ENCODE measurements at regions not wholly inside any gene's neighbourhood (a gene's known extent, or its start where the extent isn't known, plus 50 kb on each side); places are given as distances from the start of the nearest gene placed in this dataset.

DNA sequence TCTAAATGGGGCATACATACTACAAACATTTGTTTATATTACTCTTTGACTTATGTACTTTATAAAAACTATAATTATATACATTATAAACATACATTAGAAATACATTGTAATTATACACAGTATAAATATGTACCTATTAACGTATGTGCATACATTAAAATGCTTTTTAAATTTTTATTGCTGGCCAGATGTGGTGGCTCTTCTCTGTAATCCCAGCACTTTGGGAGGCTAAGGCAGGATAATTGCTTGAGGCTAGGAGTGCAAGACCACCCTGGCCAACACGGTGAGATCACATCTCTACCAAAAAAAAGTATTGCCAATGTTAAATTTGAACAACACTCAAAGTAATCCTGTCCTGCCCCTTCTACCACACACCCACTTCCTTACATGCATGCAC, 1037.0 kb downstream of the GRM8 start:
- Mint-ChIP-seq H3K9me3 (peaks cover 31% of the 10 kb centered on the region), H3K27ac (no peak overlapping the region), H3K4me3 (no peak overlapping the region), H3K4me1 (ENCODE audit: low read depth) (no peaks in the 10 kb centered on the region), H3K27me3 (no peaks in the 10 kb centered on the region), H3K36me3 (ENCODE audit: low read depth) (no peaks in the 10 kb centered on the region)
- intact Hi-C loops (cut with micrococcal nuclease) = no loop called here

DNA sequence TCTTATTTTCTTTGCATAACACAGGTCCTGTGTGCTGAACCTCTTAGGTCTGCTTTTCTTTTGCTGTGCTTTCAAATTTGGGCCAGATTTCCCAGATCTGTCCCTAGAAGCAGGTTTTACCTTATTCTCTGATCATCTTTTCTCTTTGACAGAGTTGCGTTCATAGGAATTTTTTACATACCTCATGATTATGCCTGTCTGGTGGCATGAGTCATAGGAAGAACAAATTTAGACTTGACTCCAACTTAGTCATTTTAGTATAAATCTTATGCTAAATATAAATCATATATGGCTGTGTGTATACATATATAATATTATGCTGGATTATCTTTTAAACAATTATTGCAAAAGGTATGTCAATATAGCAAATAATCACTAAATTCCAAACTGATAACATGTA, 1038.9 kb downstream of the GRM8 start:
- Mint-ChIP-seq H3K4me3 (no peak overlapping the region), H3K27ac (no peak overlapping the region), H3K36me3 (ENCODE audit: low read depth) (no peaks in the 10 kb centered on the region), H3K4me1 (ENCODE audit: low read depth) (no peaks in the 10 kb centered on the region), H3K27me3 (no peaks in the 10 kb centered on the region), H3K9me3 (peaks cover 12% of the 10 kb centered on the region)
- intact Hi-C loops (cut with micrococcal nuclease) = no loop called here

DNA sequence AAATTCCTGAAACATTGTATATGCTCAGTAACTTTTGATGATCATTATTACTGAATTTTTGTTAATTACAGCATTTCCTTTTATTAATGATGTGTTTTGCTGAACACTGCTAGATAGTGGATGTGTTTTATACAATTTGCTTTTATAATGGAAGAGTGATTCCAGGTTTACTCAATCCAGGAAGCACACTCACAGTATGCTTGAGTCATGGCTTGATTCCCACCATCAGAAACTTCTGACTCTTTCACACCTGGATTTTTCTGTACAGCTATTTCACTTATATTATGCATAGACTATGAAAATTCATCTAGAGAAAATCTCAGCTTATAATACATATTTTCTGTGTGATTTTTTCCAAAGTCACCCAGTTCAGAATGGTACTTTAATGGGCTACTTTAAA, 1040.9 kb downstream of the GRM8 start:
- intact Hi-C loops (cut with micrococcal nuclease) = no loop called here
- Mint-ChIP-seq H3K4me3 (no peak overlapping the region), H3K4me1 (ENCODE audit: low read depth) (no peaks in the 10 kb centered on the region), H3K9me3 (peaks cover 12% of the 10 kb centered on the region), H3K27ac (no peak overlapping the region), H3K27me3 (no peaks in the 10 kb centered on the region), H3K36me3 (ENCODE audit: low read depth) (no peaks in the 10 kb centered on the region)

DNA sequence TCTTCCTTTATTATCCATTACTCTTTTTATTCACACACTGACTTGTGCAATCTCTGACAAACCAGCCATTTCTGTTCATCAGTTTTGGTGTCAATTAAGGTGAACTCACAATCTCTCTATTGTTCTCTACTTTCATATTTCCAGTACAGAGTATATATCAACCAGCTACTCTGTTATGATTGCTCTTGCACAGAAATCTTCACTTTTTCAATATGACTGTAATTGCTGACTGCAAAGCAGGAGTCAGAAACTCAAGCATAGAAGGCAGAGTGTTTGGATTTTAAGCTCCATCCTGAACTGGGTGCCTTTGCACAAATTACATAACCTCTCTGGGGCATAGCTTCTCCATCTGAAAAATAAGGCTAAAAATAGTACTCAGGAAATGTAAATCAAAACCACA, 1042.0 kb downstream of the GRM8 start:
- H3K27me3 Mint-ChIP-seq = no peaks in the 10 kb centered on the region
- no peaks in the 10 kb centered on the region for H3K4me1 Mint-ChIP-seq (ENCODE audit: low read depth)
- H3K27ac Mint-ChIP-seq = no peak overlapping the region
- intact Hi-C loops (cut with micrococcal nuclease) = no loop called here
- no peak overlapping the region for H3K4me3 Mint-ChIP-seq
- H3K9me3 Mint-ChIP-seq = peaks cover 12% of the 10 kb centered on the region
- H3K36me3 Mint-ChIP-seq (ENCODE audit: low read depth) = no peaks in the 10 kb centered on the region

DNA sequence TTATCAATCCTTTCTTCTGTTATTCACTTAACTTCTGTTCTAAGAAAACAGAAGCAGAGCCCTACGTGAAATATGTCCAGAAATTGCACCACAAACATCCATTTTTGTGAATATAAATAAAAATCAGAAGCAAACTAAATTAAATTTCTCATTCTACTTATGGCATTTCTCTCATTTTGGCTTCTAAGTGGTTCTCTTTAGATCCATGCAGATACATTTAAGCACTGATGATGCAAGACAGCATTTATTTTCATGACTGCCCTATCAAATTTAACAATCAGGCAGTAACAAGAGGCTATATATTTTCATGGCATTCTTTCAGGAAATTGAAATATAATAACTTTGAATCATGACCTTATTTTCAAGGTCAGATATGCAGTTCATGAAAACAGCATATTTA, 1049.6 kb downstream of the GRM8 start:
- H3K4me3 Mint-ChIP-seq = no peak overlapping the region
- no peak overlapping the region for H3K27ac Mint-ChIP-seq
- intact Hi-C loops (cut with micrococcal nuclease) = no loop called here
- no peaks in the 10 kb centered on the region for H3K4me1 Mint-ChIP-seq (ENCODE audit: low read depth)
- H3K9me3 Mint-ChIP-seq = no peaks in the 10 kb centered on the region
- H3K27me3 Mint-ChIP-seq = no peaks in the 10 kb centered on the region
- no peaks in the 10 kb centered on the region for H3K36me3 Mint-ChIP-seq (ENCODE audit: low read depth)

DNA sequence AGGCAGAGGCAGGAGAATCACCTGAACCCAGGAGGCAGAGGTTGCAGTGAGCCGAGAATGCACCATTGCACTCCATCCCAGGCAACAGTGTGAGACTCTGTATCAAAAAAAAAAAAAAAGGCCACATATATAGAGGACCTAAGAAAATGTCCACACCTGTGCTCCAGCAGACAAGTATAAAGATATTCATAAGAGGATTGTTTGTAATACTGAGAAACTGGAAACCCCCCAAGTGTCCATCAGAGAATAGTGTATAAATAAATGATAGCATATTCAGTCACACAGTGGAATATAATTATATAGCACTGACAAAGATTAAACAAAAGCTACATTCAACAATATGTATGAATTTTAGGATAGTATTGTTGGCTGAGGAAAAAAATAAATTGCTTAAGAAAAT, 1050.6 kb downstream of the GRM8 start:
- Mint-ChIP-seq H3K9me3 (no peaks in the 10 kb centered on the region), H3K27me3 (no peaks in the 10 kb centered on the region), H3K4me3 (no peak overlapping the region), H3K27ac (no peak overlapping the region), H3K36me3 (ENCODE audit: low read depth) (no peaks in the 10 kb centered on the region), H3K4me1 (ENCODE audit: low read depth) (no peaks in the 10 kb centered on the region)
- intact Hi-C loops (cut with micrococcal nuclease) = no loop called here

DNA sequence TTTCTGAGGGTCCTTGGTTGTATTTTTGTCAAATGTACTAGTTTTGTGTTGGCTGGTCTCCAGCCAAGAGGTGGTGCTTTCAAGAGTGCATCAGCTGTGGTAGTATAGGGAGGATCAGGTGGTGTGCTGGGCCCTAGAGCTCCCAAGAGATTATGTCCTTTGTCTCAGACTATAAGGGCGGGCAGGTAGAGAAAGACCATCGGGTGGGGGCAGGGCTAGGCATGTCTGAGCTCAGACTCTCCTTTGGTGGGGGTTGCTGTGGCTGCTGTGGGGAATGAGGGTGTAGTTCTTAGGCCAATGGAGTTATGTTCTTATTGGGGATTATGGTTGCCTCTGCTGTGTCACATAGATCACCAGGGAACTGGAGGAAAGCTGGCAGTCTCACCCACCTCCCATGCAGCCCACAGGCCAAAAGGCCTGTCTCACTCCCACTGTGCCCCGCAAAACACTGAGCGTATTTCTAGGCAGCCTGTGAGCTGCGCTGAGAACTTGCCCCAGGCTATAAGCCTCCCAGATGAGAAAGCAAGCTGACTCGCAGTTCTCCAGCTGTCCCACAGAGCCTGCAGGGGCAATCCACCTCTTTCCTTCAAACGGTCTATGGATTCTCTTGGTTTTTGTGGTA, 1066.7 kb downstream of the GRM8 start:
- no peak overlapping the region for H3K27ac Mint-ChIP-seq
- no peaks in the 10 kb centered on the region for H3K27me3 Mint-ChIP-seq
- intact Hi-C loops (cut with micrococcal nuclease) = no loop called here
- H3K36me3 Mint-ChIP-seq (ENCODE audit: low read depth) = no peaks in the 10 kb centered on the region
- H3K4me1 Mint-ChIP-seq (ENCODE audit: low read depth) = no peaks in the 10 kb centered on the region
- H3K9me3 Mint-ChIP-seq = peaks cover 39% of the 10 kb centered on the region
- no peak overlapping the region for H3K4me3 Mint-ChIP-seq

DNA sequence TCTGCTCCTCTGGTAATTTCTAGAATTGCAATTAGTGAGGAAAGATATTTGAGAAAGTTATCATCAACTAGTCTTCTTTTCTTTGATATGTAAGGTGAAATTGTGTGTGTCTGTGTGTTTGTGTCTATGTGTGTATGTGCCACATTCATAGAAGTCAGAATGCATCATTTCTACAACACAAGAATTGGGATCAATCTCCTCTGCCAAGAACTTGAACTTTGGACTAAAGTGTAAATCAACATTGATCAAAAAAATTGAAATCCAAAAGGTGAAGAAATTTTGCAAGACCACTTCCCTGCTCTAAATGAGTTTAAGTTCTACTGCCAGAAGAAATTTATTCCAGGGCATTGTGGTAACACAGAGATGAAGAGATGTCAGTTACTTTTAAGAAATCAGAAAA, 1072.8 kb downstream of the GRM8 start:
- intact Hi-C loops (cut with micrococcal nuclease) = no loop called here
- Mint-ChIP-seq H3K27me3 (no peaks in the 10 kb centered on the region), H3K36me3 (ENCODE audit: low read depth) (no peaks in the 10 kb centered on the region), H3K27ac (no peak overlapping the region), H3K4me1 (ENCODE audit: low read depth) (no peaks in the 10 kb centered on the region), H3K9me3 (peaks cover 23% of the 10 kb centered on the region), H3K4me3 (no peak overlapping the region)

DNA sequence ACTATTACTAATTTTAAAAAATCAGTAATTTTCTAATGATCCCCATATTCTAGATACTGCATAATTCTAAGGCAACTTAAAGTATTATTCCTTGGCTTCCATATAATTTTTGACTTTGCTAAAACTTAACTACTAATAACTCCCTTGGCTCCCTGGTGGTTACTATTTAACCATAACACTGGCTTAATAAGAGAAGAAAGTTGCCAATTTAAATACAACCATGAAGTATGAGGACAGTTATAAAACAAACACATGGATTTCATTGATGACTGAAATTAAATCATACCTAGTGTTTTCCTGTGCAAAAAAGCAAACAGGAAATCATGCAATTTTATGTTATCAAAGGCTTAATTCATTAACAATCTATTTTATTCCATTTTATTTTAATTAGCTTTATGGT, 1073.9 kb downstream of the GRM8 start:
- H3K4me1 Mint-ChIP-seq (ENCODE audit: low read depth) = no peaks in the 10 kb centered on the region
- intact Hi-C loops (cut with micrococcal nuclease) = no loop called here
- H3K4me3 Mint-ChIP-seq = no peak overlapping the region
- H3K27me3 Mint-ChIP-seq = no peaks in the 10 kb centered on the region
- H3K27ac Mint-ChIP-seq = no peak overlapping the region
- H3K36me3 Mint-ChIP-seq (ENCODE audit: low read depth) = no peaks in the 10 kb centered on the region
- H3K9me3 Mint-ChIP-seq = peaks cover 33% of the 10 kb centered on the region

DNA sequence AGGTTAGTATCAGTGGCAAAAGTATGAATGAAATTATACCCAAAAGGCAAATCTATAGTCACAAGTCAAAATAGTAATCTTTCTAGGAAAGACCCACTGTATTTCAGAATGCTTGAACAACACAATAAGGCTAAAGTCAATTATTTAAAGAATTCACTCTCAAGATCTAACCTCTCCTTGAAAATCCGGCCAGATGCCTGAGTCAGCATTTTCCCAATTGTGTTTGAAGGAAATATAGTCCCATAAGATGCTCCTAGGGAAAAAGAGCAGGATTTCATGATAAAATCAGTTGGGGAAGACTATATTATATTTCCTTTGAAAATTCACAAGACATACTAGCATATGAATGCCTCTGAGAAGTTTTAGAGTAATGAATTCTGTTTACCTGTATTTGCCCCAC, 1075.0 kb downstream of the GRM8 start:
- intact Hi-C loops (cut with micrococcal nuclease) = no loop called here
- H3K4me1 Mint-ChIP-seq (ENCODE audit: low read depth) = no peaks in the 10 kb centered on the region
- H3K27ac Mint-ChIP-seq = no peak overlapping the region
- no peak overlapping the region for H3K4me3 Mint-ChIP-seq
- H3K36me3 Mint-ChIP-seq (ENCODE audit: low read depth) = no peaks in the 10 kb centered on the region
- peaks cover 25% of the 10 kb centered on the region for H3K9me3 Mint-ChIP-seq
- no peaks in the 10 kb centered on the region for H3K27me3 Mint-ChIP-seq

DNA sequence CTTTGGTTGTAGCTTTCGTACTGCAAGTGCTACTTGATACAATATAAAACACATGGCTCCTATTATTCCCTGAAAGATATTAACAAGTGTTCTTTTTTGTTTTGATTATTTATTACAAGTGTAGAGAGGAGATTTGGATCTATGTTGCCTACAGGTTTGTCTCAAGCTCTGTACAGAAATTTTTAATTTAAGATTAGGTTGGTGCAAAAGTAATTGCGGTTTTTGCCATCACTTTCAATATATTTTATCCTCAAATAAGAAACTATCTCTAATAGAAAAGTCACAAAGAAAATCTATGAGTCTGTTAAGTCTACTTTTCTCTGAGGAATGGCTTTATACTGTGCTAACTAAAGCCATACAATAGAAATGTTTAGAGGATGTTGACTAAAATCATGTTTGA, 1086.1 kb downstream of the GRM8 start:
- H3K36me3 Mint-ChIP-seq (ENCODE audit: low read depth) = no peaks in the 10 kb centered on the region
- H3K27me3 Mint-ChIP-seq = no peaks in the 10 kb centered on the region
- no peak overlapping the region for H3K4me3 Mint-ChIP-seq
- intact Hi-C loops (cut with micrococcal nuclease) = no loop called here
- no peak overlapping the region for H3K27ac Mint-ChIP-seq
- no peaks in the 10 kb centered on the region for H3K9me3 Mint-ChIP-seq
- H3K4me1 Mint-ChIP-seq (ENCODE audit: low read depth) = no peaks in the 10 kb centered on the region

DNA sequence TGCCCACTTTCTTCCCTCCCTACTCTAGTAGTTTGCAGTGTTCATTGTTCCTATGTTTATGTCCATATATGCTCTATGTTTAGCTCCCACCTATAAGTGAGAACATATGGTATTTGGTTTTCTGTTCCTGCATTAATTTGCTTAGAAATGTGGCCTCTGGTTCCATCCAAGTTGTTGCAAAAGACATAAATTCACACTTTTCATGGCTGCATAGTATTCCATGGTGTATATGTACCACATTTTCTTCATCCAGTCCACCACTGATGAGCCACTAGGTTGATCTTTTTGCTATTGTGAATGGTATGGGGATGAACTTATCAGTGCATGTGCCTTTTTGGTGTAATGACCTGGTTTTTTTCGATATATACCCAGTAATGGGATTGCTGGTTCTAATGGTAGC, 1089.1 kb downstream of the GRM8 start:
- Mint-ChIP-seq H3K9me3 (no peaks in the 10 kb centered on the region), H3K4me1 (ENCODE audit: low read depth) (no peaks in the 10 kb centered on the region), H3K36me3 (ENCODE audit: low read depth) (no peaks in the 10 kb centered on the region), H3K27ac (no peak overlapping the region), H3K27me3 (no peaks in the 10 kb centered on the region), H3K4me3 (no peak overlapping the region)
- intact Hi-C loops (cut with micrococcal nuclease) = no loop called here

DNA sequence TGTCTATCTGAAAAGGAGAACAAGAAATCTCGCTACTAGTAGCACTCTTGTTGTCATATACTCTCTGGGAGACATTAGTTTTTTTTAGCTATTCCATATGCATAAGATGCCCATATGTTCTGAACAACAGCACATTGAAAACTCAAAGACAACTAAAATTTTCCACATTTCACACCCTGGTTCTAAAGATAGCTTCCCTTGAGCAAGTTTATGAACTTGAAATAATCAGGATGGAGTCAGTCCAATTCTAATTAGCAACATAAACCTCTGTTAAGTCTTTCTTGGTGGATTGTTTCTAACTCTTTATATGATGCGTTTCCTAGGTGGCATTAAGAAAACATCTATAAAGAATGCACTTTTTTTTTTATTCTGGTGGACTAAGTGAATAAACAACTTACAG, 1095.3 kb downstream of the GRM8 start:
- Mint-ChIP-seq H3K27ac (no peak overlapping the region), H3K4me1 (ENCODE audit: low read depth) (no peaks in the 10 kb centered on the region), H3K4me3 (no peak overlapping the region), H3K36me3 (ENCODE audit: low read depth) (no peaks in the 10 kb centered on the region), H3K27me3 (no peaks in the 10 kb centered on the region), H3K9me3 (peaks cover 10% of the 10 kb centered on the region)
- intact Hi-C loops (cut with micrococcal nuclease) = no loop called here

DNA sequence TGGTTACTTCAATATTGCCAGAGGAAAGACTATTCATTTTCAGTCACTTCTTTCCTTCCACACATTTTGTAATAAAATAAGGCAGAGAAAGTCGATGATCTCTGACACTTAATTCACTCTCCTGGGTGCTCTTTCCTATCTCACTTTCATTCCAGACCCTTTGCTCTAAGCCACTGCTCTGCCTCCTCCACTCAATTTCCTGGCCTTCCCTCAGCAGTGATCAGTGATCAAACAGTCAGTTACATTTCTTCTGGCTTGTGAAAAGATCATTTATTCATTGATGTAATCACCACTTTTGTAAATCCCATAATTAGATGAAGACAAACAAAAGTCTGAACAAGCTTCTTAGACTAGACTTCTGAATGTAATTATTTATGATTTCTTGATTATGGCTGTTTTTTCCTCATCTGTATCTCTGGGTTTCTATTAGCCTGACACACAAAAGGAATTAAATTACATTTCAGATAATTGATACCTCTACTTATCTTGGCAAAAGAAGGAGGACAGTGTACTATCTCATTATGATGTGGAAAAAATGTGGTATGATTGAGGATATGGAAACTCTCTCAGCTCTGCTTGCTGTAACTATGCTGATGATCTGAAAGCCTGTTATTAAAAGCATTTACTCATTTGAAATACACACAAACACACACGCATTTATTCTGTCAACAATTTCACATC, 1102.3 kb downstream of the GRM8 start:
- intact Hi-C loops (cut with micrococcal nuclease) = no loop called here
- Mint-ChIP-seq H3K4me3 (no peak overlapping the region), H3K27ac (no peak overlapping the region), H3K36me3 (ENCODE audit: low read depth) (no peaks in the 10 kb centered on the region), H3K27me3 (no peaks in the 10 kb centered on the region), H3K9me3 (no peaks in the 10 kb centered on the region), H3K4me1 (ENCODE audit: low read depth) (no peaks in the 10 kb centered on the region)

DNA sequence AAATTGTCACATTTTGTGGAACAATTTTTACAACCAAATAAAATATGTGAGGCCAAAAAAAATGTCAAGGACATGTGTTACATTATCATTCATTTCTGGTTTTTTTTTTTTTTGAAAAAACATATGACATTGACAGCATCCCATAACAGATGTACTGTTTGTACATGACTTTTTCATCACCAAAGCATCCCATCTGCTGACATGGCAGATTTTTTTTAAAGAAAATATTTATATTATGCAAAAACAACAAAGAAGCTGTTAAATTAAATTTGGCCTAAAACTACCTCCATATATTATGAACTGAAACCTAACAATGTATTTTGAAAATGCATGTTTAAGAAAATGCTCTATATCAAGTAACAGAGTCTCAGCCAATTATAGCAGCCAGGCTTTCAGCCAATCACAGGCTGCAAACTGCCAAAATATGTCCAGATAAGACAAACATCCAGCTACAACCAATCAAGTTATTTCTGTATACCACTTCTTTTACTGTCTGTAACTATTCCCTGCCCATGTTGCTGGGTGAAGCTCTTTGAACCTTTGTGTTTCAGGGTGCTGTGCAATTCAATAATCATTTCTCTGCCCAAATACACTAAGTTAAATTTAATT, 1111.8 kb downstream of the GRM8 start:
- intact Hi-C loops (cut with micrococcal nuclease) = no loop called here

More for the DNA sequence above, 1111.8 kb downstream of the GRM8 start:
- Mint-ChIP-seq H3K9me3 (no peaks in the 10 kb centered on the region), H3K27me3 (no peaks in the 10 kb centered on the region), H3K4me1 (ENCODE audit: low read depth) (no peaks in the 10 kb centered on the region), H3K27ac (no peak overlapping the region), H3K4me3 (no peak overlapping the region), H3K36me3 (ENCODE audit: low read depth) (no peaks in the 10 kb centered on the region)

Measured in dendritic cell treated with granulocyte-macrophage colony-stimulating factor and Interleukin-4, amounts not matched to agents 40 ng/mL and 50 ng/mL, for 4 days (primary cell).